ENCODE measurements at regions not wholly inside any gene's neighbourhood (a gene's known extent, or its start where the extent isn't known, plus 50 kb on each side); places are given as distances from the start of the nearest gene placed in this dataset.
A peak's percentile ranks its signal among the peaks of the same experiment; 100 is the strongest.

- no peaks in the 10 kb centered on the region for H3K9me3 ChIP-seq (ENCODE audit: control extremely low read depth in 1 of 5, control insufficient read depth in 4 of 5, insufficient read depth in 2 of 5, low read depth in 1 of 5, low read length in 4 of 5)
- no peaks in the 10 kb centered on the region for H3K36me3 ChIP-seq (ENCODE audit: control insufficient read depth in 4 of 4, insufficient read depth in 4 of 4, low read length in 3 of 4)
- no peak for DNase-seq
- H3K27me3 ChIP-seq (replicated peaks in 2 of 5; ENCODE audit: control insufficient read depth in 4 of 5, insufficient read depth in 5 of 5, low read length in 4 of 5) = peaks cover 0 to 5% (median 0%) of the 10 kb centered on the region in 5 experiments
- 93% methylated on average over 2 of the region's 2 CpGs for WGBS (ENCODE audit: insufficient coverage)
- H3K4me3 ChIP-seq (ENCODE audit: control insufficient read depth in 1 of 7, extremely low read depth in 1 of 7, insufficient read depth in 4 of 7, low read depth in 2 of 7, low read length in 6 of 7) = no peak overlapping the region
- no peak overlapping the region for H3K27ac ChIP-seq (ENCODE audit: insufficient read depth in 1 of 2, low read depth in 1 of 2, low read length in 2 of 2, poor library complexity in 1 of 2, severe bottlenecking in 2 of 2)
- CTCF ChIA-PET = interaction anchor here (0.9 to 1.9 kb wide), 4 partner anchors 11 to 92 kb away, joined by 3 to 4 read pairs (median 3); no protein-coding TSS in a partner anchor
- no peaks in the 10 kb centered on the region for H3K4me1 ChIP-seq (ENCODE audit: control extremely low read depth in 1 of 4, control insufficient read depth in 4 of 4, insufficient read depth in 4 of 4, low read length in 3 of 4)
- POLR2A ChIA-PET = no interaction called here
These were observed 112.3 kb upstream of the ZNF678 start for GRCh38 chr1:227451057-227451456.

GRCh38 chr1:227450489-227450888, 112.9 kb upstream of the ZNF678 start:
- H3K9me3 ChIP-seq (ENCODE audit: control extremely low read depth in 1 of 5, control insufficient read depth in 4 of 5, insufficient read depth in 2 of 5, low read depth in 1 of 5, low read length in 4 of 5) = no peaks in the 10 kb centered on the region
- no peaks in the 10 kb centered on the region for H3K4me1 ChIP-seq (ENCODE audit: control extremely low read depth in 1 of 4, control insufficient read depth in 4 of 4, insufficient read depth in 4 of 4, low read length in 3 of 4)
- no peak overlapping the region for H3K4me3 ChIP-seq (ENCODE audit: control insufficient read depth in 1 of 7, extremely low read depth in 1 of 7, insufficient read depth in 4 of 7, low read depth in 2 of 7, low read length in 6 of 7)
- H3K27me3 ChIP-seq (replicated peaks in 2 of 5; ENCODE audit: control insufficient read depth in 4 of 5, insufficient read depth in 5 of 5, low read length in 4 of 5) = peaks cover 0 to 5% (median 0%) of the 10 kb centered on the region in 5 experiments
- CTCF ChIA-PET = interaction anchor here (0.9 to 1.9 kb wide), 5 partner anchors 10 to 92 kb away, joined by 3 to 4 read pairs (median 3); no protein-coding TSS in a partner anchor
- H3K36me3 ChIP-seq (ENCODE audit: control insufficient read depth in 4 of 4, insufficient read depth in 4 of 4, low read length in 3 of 4) = no peaks in the 10 kb centered on the region
- POLR2A ChIA-PET = no interaction called here
- no peak overlapping the region for H3K27ac ChIP-seq (ENCODE audit: insufficient read depth in 1 of 2, low read depth in 1 of 2, low read length in 2 of 2, poor library complexity in 1 of 2, severe bottlenecking in 2 of 2)
- DNase-seq = no peak
- 94% methylated on average over 2 of the region's 2 CpGs for WGBS (ENCODE audit: insufficient coverage)

- peak in 2 of 3 donors; percentile 38 to 42 for DNase-seq
- POLR2A ChIA-PET = no interaction called here
- Histone ChIP-seq H3K36me3 (ENCODE audit: control insufficient read depth in 4 of 4, insufficient read depth in 4 of 4, low read length in 3 of 4) (no peaks in the 10 kb centered on the region), H3K27me3 (replicated peaks in 2 of 5; ENCODE audit: control insufficient read depth in 4 of 5, insufficient read depth in 5 of 5, low read length in 4 of 5) (peaks cover 0 to 1% (median 0%) of the 10 kb centered on the region in 5 experiments), H3K4me1 (ENCODE audit: control extremely low read depth in 1 of 4, control insufficient read depth in 4 of 4, insufficient read depth in 4 of 4, low read length in 3 of 4) (no peaks in the 10 kb centered on the region), H3K4me3 (ENCODE audit: control insufficient read depth in 1 of 7, extremely low read depth in 1 of 7, insufficient read depth in 4 of 7, low read depth in 2 of 7, low read length in 6 of 7) (no peak overlapping the region), H3K27ac (ENCODE audit: insufficient read depth in 1 of 2, low read depth in 1 of 2, low read length in 2 of 2, poor library complexity in 1 of 2, severe bottlenecking in 2 of 2) (no peak overlapping the region), H3K9me3 (ENCODE audit: control extremely low read depth in 1 of 5, control insufficient read depth in 4 of 5, insufficient read depth in 2 of 5, low read depth in 1 of 5, low read length in 4 of 5) (no peaks in the 10 kb centered on the region)
- WGBS (ENCODE audit: insufficient coverage) = 83% methylated on average over 11 of the region's 11 CpGs
- CTCF ChIA-PET = interaction anchor here (0.9 to 2.5 kb wide), 7 partner anchors 9 to 196 kb away, joined by 3 to 16 read pairs (median 3); no protein-coding TSS in a partner anchor
These were observed 113.5 kb upstream of the ZNF678 start for GRCh38 chr1:227449741-227450441.

GRCh38 chr1:227449051-227449450, 114.3 kb upstream of the ZNF678 start:
- H3K9me3 ChIP-seq (ENCODE audit: control extremely low read depth in 1 of 5, control insufficient read depth in 4 of 5, insufficient read depth in 2 of 5, low read depth in 1 of 5, low read length in 4 of 5) = no peaks in the 10 kb centered on the region
- ChIA-PET CTCF (interaction anchor here (1.4 to 2.5 kb wide), 4 partner anchors 10 to 195 kb away, joined by 3 to 16 read pairs (median 4); no protein-coding TSS in a partner anchor), POLR2A (no interaction called here)
- no peaks in the 10 kb centered on the region for H3K36me3 ChIP-seq (ENCODE audit: control insufficient read depth in 4 of 4, insufficient read depth in 4 of 4, low read length in 3 of 4)
- H3K4me1 ChIP-seq (ENCODE audit: control extremely low read depth in 1 of 4, control insufficient read depth in 4 of 4, insufficient read depth in 4 of 4, low read length in 3 of 4) = no peaks in the 10 kb centered on the region
- H3K4me3 ChIP-seq (ENCODE audit: control insufficient read depth in 1 of 7, extremely low read depth in 1 of 7, insufficient read depth in 4 of 7, low read depth in 2 of 7, low read length in 6 of 7) = no peak overlapping the region
- H3K27me3 ChIP-seq (replicated peaks in 2 of 5; ENCODE audit: control insufficient read depth in 4 of 5, insufficient read depth in 5 of 5, low read length in 4 of 5) = no peaks in the 10 kb centered on the region
- peak in 2 of 3 donors; percentile 40 to 47 for DNase-seq
- 55% methylated on average over 5 of the region's 6 CpGs for WGBS (ENCODE audit: insufficient coverage)
- no peak overlapping the region for H3K27ac ChIP-seq (ENCODE audit: insufficient read depth in 1 of 2, low read depth in 1 of 2, low read length in 2 of 2, poor library complexity in 1 of 2, severe bottlenecking in 2 of 2)

GRCh38 chr1:227447531-227447990, 115.8 kb upstream of the ZNF678 start:
- 60% methylated on average over 18 of the region's 25 CpGs for WGBS (ENCODE audit: insufficient coverage)
- DNase-seq = peak in 2 of 3 donors; percentile 23 to 37

GRCh38 chr1:227445746-227446145, 117.6 kb upstream of the ZNF678 start:
- POLR2A ChIA-PET = no interaction called here
- Histone ChIP-seq H3K27me3 (replicated peaks in 2 of 5; ENCODE audit: control insufficient read depth in 4 of 5, insufficient read depth in 5 of 5, low read length in 4 of 5) (no peaks in the 10 kb centered on the region), H3K36me3 (ENCODE audit: control insufficient read depth in 4 of 4, insufficient read depth in 4 of 4, low read length in 3 of 4) (no peaks in the 10 kb centered on the region), H3K4me1 (ENCODE audit: control extremely low read depth in 1 of 4, control insufficient read depth in 4 of 4, insufficient read depth in 4 of 4, low read length in 3 of 4) (peaks cover 0 to 4% (median 1%) of the 10 kb centered on the region in 4 experiments), H3K4me3 (ENCODE audit: control insufficient read depth in 1 of 7, extremely low read depth in 1 of 7, insufficient read depth in 4 of 7, low read depth in 2 of 7, low read length in 6 of 7) (no peak overlapping the region), H3K27ac (ENCODE audit: insufficient read depth in 1 of 2, low read depth in 1 of 2, low read length in 2 of 2, poor library complexity in 1 of 2, severe bottlenecking in 2 of 2) (no peak overlapping the region), H3K9me3 (ENCODE audit: control extremely low read depth in 1 of 5, control insufficient read depth in 4 of 5, insufficient read depth in 2 of 5, low read depth in 1 of 5, low read length in 4 of 5) (no peaks in the 10 kb centered on the region)
- DNase-seq = no peak
- 100% methylated on average over 1 of the region's 2 CpGs for WGBS (ENCODE audit: insufficient coverage)
- CTCF ChIA-PET = no interaction called here

More at GRCh38 chr1:227447531-227447990, 115.8 kb upstream of the ZNF678 start:
- no peaks in the 10 kb centered on the region for H3K36me3 ChIP-seq (ENCODE audit: control insufficient read depth in 4 of 4, insufficient read depth in 4 of 4, low read length in 3 of 4)
- CTCF ChIA-PET = interaction anchor here (0.6 to 2.5 kb wide), 4 partner anchors 8 to 434 kb away, joined by 3 to 16 read pairs (median 4); no protein-coding TSS in a partner anchor
- H3K9me3 ChIP-seq (ENCODE audit: control extremely low read depth in 1 of 5, control insufficient read depth in 4 of 5, insufficient read depth in 2 of 5, low read depth in 1 of 5, low read length in 4 of 5) = no peaks in the 10 kb centered on the region
- no peaks in the 10 kb centered on the region for H3K27me3 ChIP-seq (replicated peaks in 2 of 5; ENCODE audit: control insufficient read depth in 4 of 5, insufficient read depth in 5 of 5, low read length in 4 of 5)
- no peak overlapping the region for H3K4me3 ChIP-seq (ENCODE audit: control insufficient read depth in 1 of 7, extremely low read depth in 1 of 7, insufficient read depth in 4 of 7, low read depth in 2 of 7, low read length in 6 of 7)
- no peak overlapping the region for H3K27ac ChIP-seq (ENCODE audit: insufficient read depth in 1 of 2, low read depth in 1 of 2, low read length in 2 of 2, poor library complexity in 1 of 2, severe bottlenecking in 2 of 2)
- POLR2A ChIA-PET = no interaction called here
- H3K4me1 ChIP-seq (ENCODE audit: control extremely low read depth in 1 of 4, control insufficient read depth in 4 of 4, insufficient read depth in 4 of 4, low read length in 3 of 4) = no peaks in the 10 kb centered on the region

GRCh38 chr1:227445092-227445674, 118.2 kb upstream of the ZNF678 start:
- H3K4me3 ChIP-seq (ENCODE audit: control insufficient read depth in 1 of 7, extremely low read depth in 1 of 7, insufficient read depth in 4 of 7, low read depth in 2 of 7, low read length in 6 of 7) = no peak overlapping the region
- peaks cover 0 to 9% (median 4%) of the 10 kb centered on the region in 4 experiments for H3K4me1 ChIP-seq (ENCODE audit: control extremely low read depth in 1 of 4, control insufficient read depth in 4 of 4, insufficient read depth in 4 of 4, low read length in 3 of 4)
- no peaks in the 10 kb centered on the region for H3K9me3 ChIP-seq (ENCODE audit: control extremely low read depth in 1 of 5, control insufficient read depth in 4 of 5, insufficient read depth in 2 of 5, low read depth in 1 of 5, low read length in 4 of 5)
- ChIA-PET POLR2A (no interaction called here), CTCF (no interaction called here)
- H3K27ac ChIP-seq (ENCODE audit: insufficient read depth in 1 of 2, low read depth in 1 of 2, low read length in 2 of 2, poor library complexity in 1 of 2, severe bottlenecking in 2 of 2) = no peak overlapping the region
- no peak for DNase-seq
- WGBS (ENCODE audit: insufficient coverage) = 93% methylated on average over 3 of the region's 4 CpGs
- H3K27me3 ChIP-seq (replicated peaks in 2 of 5; ENCODE audit: control insufficient read depth in 4 of 5, insufficient read depth in 5 of 5, low read length in 4 of 5) = no peaks in the 10 kb centered on the region
- no peaks in the 10 kb centered on the region for H3K36me3 ChIP-seq (ENCODE audit: control insufficient read depth in 4 of 4, insufficient read depth in 4 of 4, low read length in 3 of 4)
